PC-9 (cell line): ENCODE measurements at regions not wholly inside any gene's neighbourhood (a gene's known extent, or its start where the extent isn't known, plus 50 kb on each side); places are given as distances from the start of the nearest gene placed in this dataset.

ENCODE experiments used
- BruUV-seq: library from RNA; stranded (reverse); fragments of 400-500 nt; replicated peaks from 2 replicates; lab custom pipeline; 2021; lab: Mats Ljungman, UMichigan
- CTCF ChIA-PET: fragments of 300-600 bp; sonication (Branson Sonifier 250); formaldehyde crosslinking; loops from one replicate; lab custom pipeline; 2022; ENCODE audit warnings: antibody characterized with exemption; lab: Charles Lee
- POLR2A ChIA-PET: fragments of 300-600 bp; sonication (Branson Sonifier 250); formaldehyde crosslinking; loops from one replicate; lab custom pipeline; 2022; ENCODE audit warnings: antibody characterized with exemption; ENCODE audit not compliant: unreplicated experiment; lab: Charles Lee
- DNase-seq, 2 experiments: peaks; one replicate each; pipeline versions ENCODE4 v3.0.0 to v3.0.0-alpha.2; 2015 to 2022; ENCODE audit warnings: mixed read lengths in 1 of 2
- H2AFZ ChIP-seq: fragments of 200-600 bp; sonication (generic); 2 replicates; pipeline ENCODE4 v1.8.1; 2017; ENCODE audit warnings: antibody characterized with exemption
- H3F3A ChIP-seq: fragments of 200-600 bp; sonication (generic); 2 replicates; pipeline ENCODE4 v1.8.1; 2017; ENCODE audit warnings: antibody characterized with exemption, mild to moderate bottlenecking, low read depth; ENCODE audit not compliant: insufficient read depth
- H3K27ac ChIP-seq: fragments of 200-600 bp; sonication (generic); 2 replicates; pipeline ENCODE4 v1.6.1; 2016; ENCODE audit warnings: mixed run types
- H3K27me3 ChIP-seq: fragments of 200-600 bp; sonication (generic); 2 replicates; pipeline ENCODE4 v1.6.1; 2016; ENCODE audit warnings: low read depth, mixed run types; ENCODE audit not compliant: insufficient read depth
- H3K36me3 ChIP-seq: fragments of 200-600 bp; sonication (generic); 2 replicates; pipeline ENCODE4 v1.6.1; 2016; ENCODE audit warnings: low read depth, mixed run types
- H3K4me1 ChIP-seq: fragments of 200-600 bp; sonication (generic); replicated peaks from 2 replicates; pipeline ENCODE4 v1.6.1; 2016; ENCODE audit warnings: mixed run types; ENCODE audit not compliant: insufficient read depth
- H3K4me2 ChIP-seq: fragments of 200-600 bp; sonication (generic); 2 replicates; pipeline ENCODE4 v1.6.1; 2017; ENCODE audit warnings: mixed run types
- H3K4me3 ChIP-seq: fragments of 200-600 bp; sonication (generic); 2 replicates; pipeline ENCODE4 v1.6.1; 2016; ENCODE audit warnings: mixed run types
- H3K79me2 ChIP-seq: fragments of 200-600 bp; sonication (generic); 2 replicates; pipeline ENCODE4 v1.6.1; 2017; ENCODE audit warnings: low read depth, mixed run types
- H3K9me2 ChIP-seq: fragments of 200-600 bp; sonication (generic); 2 replicates; pipeline ENCODE4 v1.8.1; 2017; ENCODE audit warnings: mild to moderate bottlenecking; ENCODE audit not compliant: insufficient read depth
- H3K9me3 ChIP-seq: fragments of 200-600 bp; sonication (generic); 2 replicates; pipeline ENCODE4 v1.8.1; 2016; ENCODE audit warnings: low read depth; ENCODE audit not compliant: insufficient read depth
- H4K20me1 ChIP-seq: fragments of 200-600 bp; sonication (generic); 2 replicates; pipeline ENCODE4 v1.8.1; 2017; ENCODE audit not compliant: insufficient read depth
- CTCF ChIP-seq: fragments of 200-600 bp; sonication (generic); conservative IDR thresholded peaks from 2 replicates; pipeline ENCODE4 v1.6.1; 2017; ENCODE audit warnings: mixed run types, antibody characterized with exemption, mild to moderate bottlenecking, moderate library complexity
- EZH2 ChIP-seq: fragments of 200-600 bp; sonication (generic); IDR thresholded peaks from 2 replicates; pipeline ENCODE4 v1.8.0; 2017; ENCODE audit warnings: antibody characterized with exemption, low read depth
- intact Hi-C: fragments of 100-400 bp; cut with micrococcal nuclease; formaldehyde crosslinking; loops from one replicate; pipeline ENCODE4 v1.10.0; 2022; ENCODE audit not compliant: unreplicated experiment

GRCh38 chr11:92653454-92653853 lies 316.0 kb upstream of the MTNR1B start:
- no peaks in the 10 kb centered on the region for H3K9me2 ChIP-seq
- H3K9me3 ChIP-seq: no peaks in the 10 kb centered on the region
- DNase-seq: no peak
- H3K4me1 ChIP-seq: no peaks in the 10 kb centered on the region
- ChIA-PET POLR2A (no interaction called here), CTCF (no interaction called here)
- H3K4me2 ChIP-seq: no peak overlapping the region
- BruUV-seq: no TSS peak
- no peaks in the 10 kb centered on the region for H3K27me3 ChIP-seq
- intact Hi-C loops: no loop called here
- H3K79me2 ChIP-seq: no peaks in the 10 kb centered on the region
- H3F3A ChIP-seq: no peaks in the 10 kb centered on the region
- H3K27ac ChIP-seq: no peak overlapping the region
- no peak overlapping the region for H2AFZ ChIP-seq
- TF ChIP-seq CTCF (no peak), EZH2 (no peak)
- H3K36me3 ChIP-seq: no peaks in the 10 kb centered on the region
- no peaks in the 10 kb centered on the region for H4K20me1 ChIP-seq
- no peak overlapping the region for H3K4me3 ChIP-seq

- CTCF ChIA-PET: no interaction called here
These were observed 312.7 kb upstream of the MTNR1B start for GRCh38 chr11:92656783-92657182.

GRCh38 chr11:92657226-92657625 lies 312.2 kb upstream of the MTNR1B start:
- no peak for DNase-seq
- Histone ChIP-seq H3K4me3 (no peak overlapping the region), H4K20me1 (no peaks in the 10 kb centered on the region), H3F3A (no peaks in the 10 kb centered on the region), H3K79me2 (no peaks in the 10 kb centered on the region), H3K27me3 (no peaks in the 10 kb centered on the region), H3K9me2 (no peaks in the 10 kb centered on the region), H3K27ac (no peak overlapping the region), H3K4me2 (no peak overlapping the region), H3K4me1 (no peaks in the 10 kb centered on the region), H3K9me3 (no peaks in the 10 kb centered on the region), H3K36me3 (no peaks in the 10 kb centered on the region), H2AFZ (no peak overlapping the region)
- TF ChIP-seq EZH2 (no peak), CTCF (no peak)
- intact Hi-C loops: no loop called here
- ChIA-PET POLR2A (no interaction called here), CTCF (no interaction called here)
- BruUV-seq: no TSS peak

More at GRCh38 chr11:92656783-92657182, 312.7 kb upstream of the MTNR1B start:
- Histone ChIP-seq H3K9me2 (no peaks in the 10 kb centered on the region), H2AFZ (no peak overlapping the region), H3K27me3 (no peaks in the 10 kb centered on the region), H3K4me3 (no peak overlapping the region), H3K27ac (no peak overlapping the region), H3F3A (no peaks in the 10 kb centered on the region), H3K36me3 (no peaks in the 10 kb centered on the region), H4K20me1 (no peaks in the 10 kb centered on the region), H3K4me2 (no peak overlapping the region), H3K9me3 (no peaks in the 10 kb centered on the region), H3K79me2 (no peaks in the 10 kb centered on the region), H3K4me1 (no peaks in the 10 kb centered on the region)
- TF ChIP-seq CTCF: no peak
- no peak for TF ChIP-seq EZH2
- no TSS peak for BruUV-seq
- POLR2A ChIA-PET: no interaction called here
- intact Hi-C loops: no loop called here
- no peak for DNase-seq
